GM18502 (cell line): ENCODE measurements at regions not wholly inside any gene's neighbourhood (a gene's known extent, or its start where the extent isn't known, plus 50 kb on each side); places are given as distances from the start of the nearest gene placed in this dataset.
"Not testable (repeated sequence)": the region's sequence is repeated elsewhere in the genome, so short reads cannot be mapped to it uniquely, and the experiment has no call there.

ENCODE experiments used
- ATAC-seq: cut with Tn5 transposase; IDR thresholded peaks from one replicate; pipeline ENCODE4 v1.9.1; 2021; ENCODE audit warnings: mild to moderate bottlenecking; ENCODE audit not compliant: unreplicated experiment, poor library complexity

DNA sequence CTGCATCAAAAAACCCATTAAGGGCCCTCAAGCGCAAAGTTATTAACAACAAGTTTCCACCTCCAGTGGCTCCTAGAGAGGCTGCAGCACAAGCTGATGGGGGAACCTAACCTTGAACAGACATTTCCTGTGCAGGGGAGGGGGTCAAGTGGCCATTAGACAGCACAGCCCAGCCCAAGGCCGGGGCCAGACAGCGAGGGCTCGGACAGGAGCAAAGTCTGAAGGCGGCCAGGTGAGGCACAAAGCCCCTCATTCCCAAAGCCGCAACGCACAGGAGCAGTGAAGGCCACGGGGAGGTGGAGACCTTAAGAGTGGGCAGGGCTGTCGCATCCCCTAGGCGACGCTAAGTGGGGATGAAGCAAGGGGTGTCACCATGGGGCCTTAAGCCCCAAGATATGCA, 73.2 kb upstream of the ZNF746 start:
- ATAC-seq, result no peak

- no peak for ATAC-seq
These were observed 72.3 kb upstream of the ZNF746 start for GRCh38 chr7:149569726-149570422.

GRCh38 chr7:149569025-149569725, 71.6 kb upstream of the ZNF746 start:
- ATAC-seq, result no peak

DNA sequence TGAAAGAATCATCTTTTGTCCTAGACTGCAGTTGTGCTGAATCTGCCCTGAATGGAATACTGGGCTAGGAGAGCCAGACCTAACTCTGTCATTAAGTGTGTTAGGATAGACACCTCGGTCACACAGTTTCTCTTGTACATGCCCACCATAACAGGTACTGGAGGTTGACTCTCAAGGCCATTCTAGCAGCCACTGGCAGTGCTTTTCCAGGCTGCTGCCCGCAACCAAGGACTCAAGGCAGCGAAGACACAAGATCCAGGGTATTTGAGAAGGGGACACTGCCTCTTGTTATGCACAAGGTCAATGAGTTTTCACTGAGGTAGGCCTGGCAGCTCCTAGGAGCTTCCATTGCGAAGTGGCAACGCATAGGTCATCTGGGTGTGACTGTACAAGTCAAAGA, 70.6 kb upstream of the ZNF746 start:
- ATAC-seq, result no peak

DNA sequence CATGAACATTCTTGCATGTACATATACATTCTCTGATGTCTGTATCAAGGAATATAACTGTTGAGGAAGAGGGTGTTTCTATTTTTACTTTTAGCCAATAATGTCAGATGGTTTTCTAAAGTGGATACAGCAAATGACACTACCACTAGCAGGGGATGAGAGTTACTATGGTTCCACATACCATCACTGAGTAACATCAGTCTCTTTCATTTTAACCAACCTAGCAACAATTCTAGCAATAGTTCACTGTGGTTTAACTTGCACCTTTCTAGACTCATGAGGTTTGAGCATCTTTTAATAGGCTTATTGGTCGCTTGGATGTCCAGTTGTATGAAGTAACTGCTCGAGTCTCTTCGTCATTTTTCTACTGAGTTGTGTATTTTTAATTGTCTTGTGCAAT, 68.5 kb upstream of the ZNF746 start:
- ATAC-seq, result no peak

GRCh38 chr7:149565096-149565382, 67.4 kb upstream of the ZNF746 start:
- no peak for ATAC-seq

GRCh38 chr7:149564340-149565095, 66.9 kb upstream of the ZNF746 start:
- ATAC-seq, result no peak

GRCh38 chr7:149562602-149563001, 65.0 kb upstream of the ZNF746 start:
- ATAC-seq, result no peak

- ATAC-seq, result no peak
These were observed 63.5 kb upstream of the ZNF746 start for GRCh38 chr7:149561072-149561471.

- no peak for ATAC-seq
These were observed 62.1 kb upstream of the ZNF746 start for GRCh38 chr7:149559711-149560110.

GRCh38 chr7:149558149-149558861, 60.7 kb upstream of the ZNF746 start:
- ATAC-seq, result no peak

GRCh38 chr7:149556525-149556924, 58.9 kb upstream of the ZNF746 start:
- ATAC-seq, result not testable (repeated sequence)

- ATAC-seq, result not testable (repeated sequence)
These were observed 57.2 kb upstream of the ZNF746 start for GRCh38 chr7:149554821-149555220.

DNA sequence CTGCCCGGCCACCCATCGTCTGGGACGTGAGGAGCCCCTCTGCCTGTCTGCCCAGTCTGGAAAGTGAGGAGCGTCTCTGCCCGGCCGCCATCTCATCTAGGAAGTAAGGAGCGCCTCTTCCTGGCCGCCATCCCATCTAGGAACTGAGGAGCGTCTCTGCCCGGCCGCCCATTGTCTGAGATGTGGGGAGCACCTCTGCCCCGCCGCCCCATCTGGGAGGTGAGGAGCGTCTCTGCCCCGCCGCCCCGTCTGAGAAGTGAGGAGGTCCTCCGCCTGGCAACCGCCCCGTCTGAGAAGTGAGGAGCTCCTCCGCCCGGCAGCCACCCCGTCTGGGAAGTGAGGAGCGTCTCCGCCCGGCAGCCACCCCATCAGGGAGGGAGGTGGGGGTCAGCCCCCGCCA, 56.4 kb upstream of the ZNF746 start:
- not testable (repeated sequence) for ATAC-seq

GRCh38 chr7:149552799-149553198, 55.2 kb upstream of the ZNF746 start:
- no peak for ATAC-seq
